Esophagus muscularis mucosa (tissue), 4 donors: ENCODE measurements at regions not wholly inside any gene's neighbourhood (a gene's known extent, or its start where the extent isn't known, plus 50 kb on each side); places are given as distances from the start of the nearest gene placed in this dataset.

Experiments
- DNase-seq: peaks from one replicate; pipeline ENCODE4 v3.0.0-alpha.2; 2017; ENCODE audit errors: extremely low spot score
- H3K27ac ChIP-seq, 4 donors: fragments of 200-600 bp; sonication (generic); replicated peaks in 1 of 4; 1 replicate in 3 of 4; 2 replicates in 1 of 4; pipeline ENCODE4 v1.5.1; 2016 to 2019; ENCODE audit warnings: mild to moderate bottlenecking in 1 of 4
- H3K27me3 ChIP-seq, 4 donors: fragments of 200-600 bp; sonication (generic); one replicate each; pipeline versions ENCODE4 v1.5.1 to v1.6.0; 2016 to 2019
- H3K36me3 ChIP-seq, 4 donors: fragments of 200-600 bp; sonication (generic); one replicate each; pipeline ENCODE4 v1.5.1; 2016 to 2019
- H3K4me1 ChIP-seq, 4 donors: fragments of 200-600 bp; sonication (generic); one replicate each; pipeline ENCODE4 v1.5.1; 2016 to 2019
- H3K4me3 ChIP-seq, 4 donors: fragments of 200-600 bp; sonication (generic); 1 replicate in 2 of 4; 2 replicates in 2 of 4; pipeline ENCODE4 v1.5.1; 2016 to 2019; ENCODE audit warnings: mild to moderate bottlenecking in 4 of 4, moderate library complexity in 1 of 4
- H3K9me3 ChIP-seq, 4 donors: fragments of 200-600 bp; sonication (generic); 1 replicate in 3 of 4; 2 replicates in 1 of 4; pipeline ENCODE4 v1.5.1; 2016 to 2019
- CTCF ChIP-seq, 3 experiments: fragments of 200-600 bp in 2 of 3; fragments of 450-650 bp in 1 of 3; sonication (generic) in 2 of 3; IDR thresholded peaks; one replicate each; pipeline ENCODE4 v1.5.1; 2017 to 2019; ENCODE audit warnings: antibody characterized with exemption in 3 of 3, mild to moderate bottlenecking in 2 of 3, moderate library complexity in 1 of 3
- EP300 ChIP-seq: sonication (generic); formaldehyde crosslinking; IDR thresholded peaks from one replicate; pipeline ENCODE4 v1.6.1; 2017; ENCODE audit warnings: antibody characterized with exemption
- POLR2A ChIP-seq: fragments of 450-650 bp; IDR thresholded peaks from one replicate; pipeline ENCODE4 v1.6.1; 2017; ENCODE audit warnings: antibody characterized with exemption, moderate library complexity, mild to moderate bottlenecking, low read depth
- POLR2AphosphoS5 ChIP-seq, 2 donors: sonication (generic); formaldehyde crosslinking; IDR thresholded peaks; one replicate each; pipeline ENCODE4 v1.6.1; 2017; ENCODE audit warnings: antibody characterized with exemption in 2 of 2
- WGBS: methylation state at CpG from one replicate; pipeline ENCODE4 v1.1.5; 2018; 5-methylcytosine and 5-hydroxymethylcytosine counted together
- intact Hi-C: fragments of 100-400 bp; cut with DNase I; formaldehyde crosslinking; loops from one replicate; pipeline ENCODE4 v1.15.1; 2023

GRCh38 chr21:35965699-35966098 is 94.6 kb downstream of the SETD4 start:
- TF ChIP-seq CTCF (IDR thresholded peaks at IDR 0.05) (no peak), POLR2AphosphoS5 (IDR thresholded peaks at IDR 0.05) (no peak), POLR2A (no peak), EP300 (no peak)
- H3K27ac ChIP-seq = no peak overlapping the region
- no peak for DNase-seq
- 85% methylated on average over 4 of the region's 4 CpGs for WGBS
- H3K27me3 ChIP-seq = peaks cover 0 to 9% (median 0%) of the 10 kb centered on the region in 4 donors
- no peaks in the 10 kb centered on the region for H3K9me3 ChIP-seq
- intact Hi-C loops = no loop called here
- H3K36me3 ChIP-seq = no peaks in the 10 kb centered on the region
- H3K4me3 ChIP-seq = no peak overlapping the region
- H3K4me1 ChIP-seq = no peaks in the 10 kb centered on the region

GRCh38 chr21:35963920-35964451 is 96.3 kb downstream of the SETD4 start:
- TF ChIP-seq CTCF (IDR thresholded peaks at IDR 0.05) (no peak), POLR2A (no peak), POLR2AphosphoS5 (IDR thresholded peaks at IDR 0.05) (no peak)
- H3K4me3 ChIP-seq = no peak overlapping the region
- H3K27ac ChIP-seq = no peak overlapping the region
- no peaks in the 10 kb centered on the region for H3K4me1 ChIP-seq
- no peaks in the 10 kb centered on the region for H3K36me3 ChIP-seq
- H3K9me3 ChIP-seq = no peaks in the 10 kb centered on the region
- H3K27me3 ChIP-seq = peaks cover 0 to 9% (median 0%) of the 10 kb centered on the region in 4 donors
- 82% methylated on average over 9 of the region's 9 CpGs for WGBS
- DNase-seq = no peak
- intact Hi-C loops = no loop called here

GRCh38 chr21:35962917-35963316 is 97.4 kb downstream of the SETD4 start:
- 92% methylated on average over 2 of the region's 2 CpGs for WGBS
- Histone ChIP-seq H3K4me1 (no peaks in the 10 kb centered on the region), H3K9me3 (no peaks in the 10 kb centered on the region), H3K27ac (no peak overlapping the region), H3K27me3 (peaks cover 0 to 9% (median 0%) of the 10 kb centered on the region in 4 donors), H3K36me3 (no peaks in the 10 kb centered on the region), H3K4me3 (no peak overlapping the region)
- intact Hi-C loops = no loop called here
- TF ChIP-seq EP300 = no peak
- no peak for TF ChIP-seq CTCF (IDR thresholded peaks at IDR 0.05)
- no peak for TF ChIP-seq POLR2AphosphoS5 (IDR thresholded peaks at IDR 0.05)
- TF ChIP-seq POLR2A = no peak
- DNase-seq = no peak

GRCh38 chr21:35954066-35954465 is 106.3 kb downstream of the SETD4 start:
- 72% methylated on average over 4 of the region's 4 CpGs for WGBS
- Histone ChIP-seq H3K36me3 (no peaks in the 10 kb centered on the region), H3K27ac (no peak overlapping the region), H3K4me1 (no peaks in the 10 kb centered on the region), H3K9me3 (no peaks in the 10 kb centered on the region), H3K4me3 (no peak overlapping the region), H3K27me3 (peaks cover 0 to 4% (median 0%) of the 10 kb centered on the region in 4 donors)
- DNase-seq = no peak
- intact Hi-C loops = no loop called here
- no peak for TF ChIP-seq POLR2AphosphoS5 (IDR thresholded peaks at IDR 0.05)
- TF ChIP-seq POLR2A = no peak
- TF ChIP-seq CTCF (IDR thresholded peaks at IDR 0.05) = no peak
- no peak for TF ChIP-seq EP300

- Histone ChIP-seq H3K4me3 (no peak overlapping the region), H3K4me1 (no peaks in the 10 kb centered on the region), H3K36me3 (no peaks in the 10 kb centered on the region), H3K27ac (no peak overlapping the region), H3K27me3 (peaks cover 0 to 4% (median 0%) of the 10 kb centered on the region in 4 donors), H3K9me3 (no peaks in the 10 kb centered on the region)
- no peak for DNase-seq
- 72% methylated on average over 2 of the region's 2 CpGs for WGBS
- TF ChIP-seq POLR2A (no peak), EP300 (no peak)
- intact Hi-C loops = no loop called here
Measured at GRCh38 chr21:35953597-35953996, 106.7 kb downstream of the SETD4 start.
